HG02938 (cell line): ENCODE measurements at regions not wholly inside any gene's neighbourhood (a gene's known extent, or its start where the extent isn't known, plus 50 kb on each side); places are given as distances from the start of the nearest gene placed in this dataset.

ENCODE experiments used
- ATAC-seq: cut with Tn5 transposase; IDR thresholded peaks from one replicate; pipeline ENCODE4 v1.9.1; 2021; ENCODE audit warnings: mild to moderate bottlenecking, moderate library complexity; ENCODE audit not compliant: unreplicated experiment

- ATAC-seq = no peak
Measured at GRCh38 chr1:96992871-96993270, 271.3 kb downstream of the PTBP2 start.

GRCh38 chr1:96995351-96995750, 273.8 kb downstream of the PTBP2 start:
- no peak for ATAC-seq

GRCh38 chr1:96996001-96996400, 274.4 kb downstream of the PTBP2 start:
- no peak for ATAC-seq

GRCh38 chr1:96997717-96998116, 276.1 kb downstream of the PTBP2 start:
- no peak for ATAC-seq

- ATAC-seq = no peak
Measured at GRCh38 chr1:96998466-96998865, 276.9 kb downstream of the PTBP2 start.

- ATAC-seq = no peak
Measured at GRCh38 chr1:96999191-96999590, 277.6 kb downstream of the PTBP2 start.

- no peak for ATAC-seq
Measured at GRCh38 chr1:97004054-97004453, 282.5 kb downstream of the PTBP2 start.

GRCh38 chr1:97004743-97005142, 283.2 kb downstream of the PTBP2 start:
- no peak for ATAC-seq

GRCh38 chr1:97006044-97006661, 284.6 kb downstream of the PTBP2 start:
- no peak for ATAC-seq

- ATAC-seq = no peak
Measured at GRCh38 chr1:97007840-97008604, 286.4 kb downstream of the PTBP2 start.

GRCh38 chr1:97010566-97011264, 289.1 kb downstream of the PTBP2 start:
- no peak for ATAC-seq

GRCh38 chr1:97013136-97013535, 291.6 kb downstream of the PTBP2 start:
- no peak for ATAC-seq

- ATAC-seq = no peak
Measured at GRCh38 chr1:97013941-97014340, 292.4 kb downstream of the PTBP2 start.

- ATAC-seq = no peak
Measured at GRCh38 chr1:97014426-97014825, 292.8 kb downstream of the PTBP2 start.

- no peak for ATAC-seq
Measured at GRCh38 chr1:97017895-97018294, 296.3 kb downstream of the PTBP2 start.
